NCI-H1930 (cell line): ENCODE measurements at regions not wholly inside any gene's neighbourhood (a gene's known extent, or its start where the extent isn't known, plus 50 kb on each side); places are given as distances from the start of the nearest gene placed in this dataset.
"Not testable (repeated sequence)": the region's sequence is repeated elsewhere in the genome, so short reads cannot be mapped to it uniquely, and the experiment has no call there.

Source experiments
- DNase-seq, 2 experiments: peaks; one replicate each; lab custom pipeline; 2025; lab: John Stamatoyannopoulos, UW

- DNase-seq, result no peak
Observed at GRCh38 chr5:84885485-84886258, 501.0 kb upstream of the EDIL3 start.

DNA sequence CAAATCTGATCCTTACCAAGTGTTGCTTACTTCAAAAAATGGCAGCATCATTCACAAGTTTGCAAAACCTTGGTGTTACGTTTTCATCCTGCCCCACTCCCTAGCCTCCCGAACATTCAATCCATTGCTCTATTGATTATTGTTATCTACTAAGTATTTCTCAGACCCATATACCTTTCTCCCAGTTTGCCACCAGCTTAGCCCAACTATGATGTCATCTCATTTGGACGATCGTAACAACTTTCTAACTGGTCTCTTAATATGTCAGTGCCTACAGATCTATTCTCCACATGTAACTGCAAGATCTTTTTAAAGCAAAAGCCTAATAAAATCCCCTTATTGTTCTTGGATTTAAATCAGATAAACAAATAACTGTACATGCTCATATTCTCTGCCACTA lies 497.1 kb upstream of the EDIL3 start:
- DNase-seq, result no peak

DNA sequence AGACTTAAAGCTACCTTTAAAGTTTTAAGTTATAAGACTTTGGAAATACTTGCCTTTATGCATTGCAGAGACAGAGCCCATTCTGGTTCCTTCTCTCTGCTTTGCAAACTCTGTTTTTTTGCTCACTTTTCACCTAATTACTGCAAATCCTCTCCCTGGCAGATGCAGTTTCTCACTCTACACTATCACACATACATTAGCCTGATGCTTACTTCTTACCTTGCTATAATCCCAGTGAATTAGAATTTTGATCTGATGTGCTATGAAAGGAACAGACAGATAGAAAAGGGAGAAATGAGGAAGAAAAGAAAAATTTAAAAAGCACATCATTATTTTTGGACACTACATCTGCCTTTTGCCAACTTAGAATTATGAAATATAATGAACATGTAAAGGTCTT lies 489.5 kb upstream of the EDIL3 start:
- DNase-seq, result no peak

DNA sequence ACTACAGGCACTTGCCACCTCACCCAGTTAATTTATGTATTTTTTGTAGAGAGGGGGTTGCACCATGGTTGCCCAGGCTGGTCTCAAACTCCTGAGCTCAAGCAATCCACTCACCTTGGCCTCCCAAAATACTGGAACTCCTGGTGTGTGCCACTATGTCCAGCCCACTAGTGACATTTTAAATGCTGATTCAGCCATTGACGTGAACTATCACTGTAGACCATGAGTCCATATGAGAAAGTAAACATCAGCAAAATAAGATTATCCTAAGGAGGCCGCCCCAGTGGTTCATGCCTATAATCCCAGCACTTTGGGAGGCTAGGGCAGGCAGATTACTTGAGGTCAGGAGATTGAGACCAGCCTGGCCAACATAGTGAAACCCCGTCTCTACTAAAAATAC lies 488.1 kb upstream of the EDIL3 start:
- DNase-seq, result no peak

DNA sequence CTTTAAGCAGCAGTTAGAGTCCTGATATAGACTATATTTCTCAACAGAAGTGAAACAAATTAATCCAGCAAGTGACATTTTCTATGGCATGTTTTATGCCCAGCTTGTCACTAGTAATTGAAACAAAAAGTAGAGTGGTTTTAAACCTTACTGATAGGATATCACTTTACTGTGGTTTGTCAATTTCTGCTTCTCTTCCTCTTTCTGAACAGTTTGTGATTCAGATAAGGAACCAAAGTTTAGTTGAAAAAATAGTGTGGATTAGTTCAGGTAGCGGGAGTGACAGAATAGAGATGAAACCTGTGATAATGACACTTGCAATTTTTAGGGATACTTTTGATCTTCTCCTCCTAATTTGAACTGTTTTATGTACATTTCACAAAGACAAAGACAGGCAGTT lies 485.7 kb upstream of the EDIL3 start:
- no peak for DNase-seq

GRCh38 chr5:84869675-84870074 lies 485.0 kb upstream of the EDIL3 start:
- DNase-seq, result no peak

GRCh38 chr5:84863936-84864335 lies 479.3 kb upstream of the EDIL3 start:
- DNase-seq, result not testable (repeated sequence)

DNA sequence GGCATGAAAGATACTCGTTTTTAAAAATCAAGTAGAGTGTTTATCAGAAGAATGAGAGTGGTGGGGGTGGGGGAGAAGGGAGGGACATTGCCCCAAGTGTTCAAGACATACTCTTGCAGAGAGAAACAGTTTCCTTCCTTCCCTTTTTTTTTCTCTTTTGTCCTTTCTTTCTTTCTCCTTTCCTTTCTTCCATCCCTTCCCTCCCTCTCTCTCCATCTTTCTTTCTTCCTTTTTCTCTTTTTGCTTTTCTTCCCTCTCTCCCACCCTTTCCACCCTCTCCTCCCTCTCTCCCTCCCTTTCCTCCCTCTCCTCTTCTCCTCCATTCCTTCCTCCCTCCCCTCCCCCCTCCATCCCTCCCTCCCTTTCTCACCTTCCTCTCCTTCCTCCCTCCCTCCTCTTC lies 478.3 kb upstream of the EDIL3 start:
- DNase-seq, result no peak

- DNase-seq, result no peak
Observed at GRCh38 chr5:84862132-84862531, 477.5 kb upstream of the EDIL3 start.

GRCh38 chr5:84861306-84861705 lies 476.6 kb upstream of the EDIL3 start:
- no peak for DNase-seq

GRCh38 chr5:84859056-84859455 lies 474.4 kb upstream of the EDIL3 start:
- no peak for DNase-seq

- DNase-seq, result no peak
Observed at GRCh38 chr5:84831701-84832100, 447.0 kb upstream of the EDIL3 start.

DNA sequence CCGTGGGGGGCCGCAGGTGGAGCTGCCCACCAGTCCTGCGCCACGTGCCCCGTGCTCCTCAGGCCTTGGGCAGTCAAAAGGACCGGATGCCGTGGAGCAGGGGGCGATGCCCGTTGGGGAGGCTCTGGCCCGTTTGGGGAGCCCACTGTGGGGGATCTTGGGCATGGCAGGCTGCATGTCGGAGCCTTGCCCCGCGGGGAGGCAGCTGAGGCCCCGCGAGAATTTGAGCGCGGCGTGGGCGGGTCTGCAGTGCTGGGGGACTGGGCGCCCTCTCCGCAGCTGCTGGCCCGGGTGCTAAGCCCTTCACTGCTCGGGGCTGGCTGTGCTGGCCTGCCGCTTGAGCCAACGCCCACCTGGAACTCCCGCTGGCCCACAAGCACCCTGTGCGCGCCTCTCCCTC lies 445.6 kb upstream of the EDIL3 start:
- DNase-seq, result no peak

DNA sequence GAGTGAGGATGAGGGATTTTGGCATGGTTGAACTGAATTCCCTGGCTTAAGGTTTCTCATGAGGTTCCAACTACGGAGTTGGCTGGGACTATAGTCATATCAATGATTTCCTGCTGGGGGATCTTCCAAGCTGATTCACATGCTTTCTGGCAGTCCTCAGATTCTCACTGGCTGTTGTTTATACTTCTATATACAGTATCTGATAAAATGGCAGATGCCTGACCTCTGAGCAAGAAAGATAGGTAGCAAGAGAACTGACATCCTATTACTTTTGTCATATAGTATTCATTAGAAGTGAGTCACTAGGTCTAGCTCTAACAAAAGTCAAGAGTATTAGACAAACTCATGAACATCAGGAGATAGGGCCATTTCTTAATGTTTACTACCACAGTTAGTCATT lies 440.9 kb upstream of the EDIL3 start:
- no peak for DNase-seq

DNA sequence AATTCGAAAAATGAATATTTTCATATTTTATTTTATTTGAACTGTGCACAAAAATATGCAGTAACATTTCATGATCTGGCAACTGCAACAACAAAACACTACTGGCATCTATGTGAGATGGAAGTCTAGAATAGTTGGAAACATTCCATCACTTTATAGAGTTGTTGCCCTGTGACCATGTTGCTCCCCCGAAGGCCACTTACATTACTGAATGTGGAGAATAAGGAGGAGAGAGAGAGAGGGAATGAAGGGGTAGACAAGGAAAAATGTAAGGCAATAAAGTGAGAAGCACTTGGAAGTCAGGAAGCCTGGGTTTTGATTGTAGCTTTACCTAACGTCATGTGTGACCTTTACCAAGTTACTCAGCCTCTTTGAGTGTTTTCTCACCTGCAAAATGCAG lies 437.2 kb upstream of the EDIL3 start:
- no peak for DNase-seq

- DNase-seq, result no peak
Observed at GRCh38 chr5:84817953-84818352, 433.3 kb upstream of the EDIL3 start.

GRCh38 chr5:84816746-84817547 lies 432.3 kb upstream of the EDIL3 start:
- no peak for DNase-seq

DNA sequence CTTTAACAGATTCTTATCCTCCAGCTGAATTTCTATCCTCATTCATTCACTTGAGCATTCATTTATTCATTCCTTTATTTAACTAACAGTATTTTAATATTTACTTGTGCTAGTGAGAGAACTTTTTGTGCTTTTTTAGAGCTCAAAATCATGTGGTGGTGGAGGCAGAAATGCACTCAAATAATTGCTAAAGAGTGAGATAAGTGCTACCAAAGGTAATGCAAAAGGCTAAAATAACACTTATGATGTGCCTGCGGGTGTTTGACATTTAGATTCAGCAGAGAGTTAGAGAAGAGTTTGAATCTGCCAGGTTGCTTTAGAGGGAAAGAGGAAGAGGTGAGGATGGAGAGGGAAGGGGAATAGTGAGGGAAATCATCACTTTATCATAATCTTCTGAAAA lies 431.5 kb upstream of the EDIL3 start:
- DNase-seq, result no peak

- no peak for DNase-seq
Observed at GRCh38 chr5:84805473-84805872, 420.8 kb upstream of the EDIL3 start.

- DNase-seq, result no peak
Observed at GRCh38 chr5:84796399-84796798, 411.7 kb upstream of the EDIL3 start.

- DNase-seq, result no peak
Observed at GRCh38 chr5:84794486-84795035, 409.9 kb upstream of the EDIL3 start.

- no peak for DNase-seq
Observed at GRCh38 chr5:84791730-84792129, 407.1 kb upstream of the EDIL3 start.

DNA sequence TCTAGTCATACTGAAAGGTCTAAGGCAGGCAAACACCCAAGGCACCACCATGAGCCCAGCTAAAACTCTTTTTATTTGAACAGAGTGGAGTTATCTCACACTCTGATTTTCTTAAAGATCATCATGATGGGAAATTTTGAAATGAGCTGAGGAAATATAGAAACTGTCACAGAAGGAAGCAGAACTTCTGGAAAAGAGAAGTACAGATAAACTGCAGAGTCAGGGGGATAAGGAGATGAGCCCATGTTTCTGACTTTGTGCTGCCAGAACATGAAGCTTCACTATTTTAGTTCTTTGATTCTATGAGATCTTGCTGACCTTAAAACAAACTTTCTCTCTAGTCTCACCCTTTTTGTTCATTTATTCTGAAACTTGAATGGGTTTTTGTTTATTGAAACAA lies 406.5 kb upstream of the EDIL3 start:
- DNase-seq, result no peak
